ENCODE measurements at regions not wholly inside any gene's neighbourhood (a gene's known extent, or its start where the extent isn't known, plus 50 kb on each side); places are given as distances from the start of the nearest gene placed in this dataset.
"Not testable (repeated sequence)": the region's sequence is repeated elsewhere in the genome, so short reads cannot be mapped to it uniquely, and the experiment has no call there.

- H3K4me3 ChIP-seq: no peak overlapping the region
- ATAC-seq (replicated peaks in 6 of 8): peak in 5 of 8 experiments; percentile 70 to 85 (median 84)
- H3K27ac ChIP-seq: no peak overlapping the region
- H3K4me1 ChIP-seq (replicated peaks in 1 of 2): peaks cover 19 to 39% of the 10 kb centered on the region in 2 donors
- in situ Hi-C loops (cut with MboI; ENCODE audit: low pct_unique_long_range_greater_than_20kb in 2 of 9, low sequenced_read_pairs in 9 of 9, unreplicated experiment in 9 of 9): no loop called here
- WGBS, 10 experiments: 49 to 100% (median 58%) methylated on average over 1 to 5 of the region's 5 CpGs; no CpG with 5 or more reads in 1 of the 10 experiments
Observed at GRCh38 chr12:75764091-75764841, 252.9 kb upstream of the KRR1 start.

- WGBS, 10 experiments: 66 to 100% (median 85%) methylated on average over 3 to 7 of the region's 7 CpGs
- no peak overlapping the region for H3K27ac ChIP-seq
- in situ Hi-C loops (cut with MboI; ENCODE audit: low pct_unique_long_range_greater_than_20kb in 2 of 9, low sequenced_read_pairs in 9 of 9, unreplicated experiment in 9 of 9): no loop called here
- H3K4me1 ChIP-seq (replicated peaks in 1 of 2): peaks cover 15 to 51% of the 10 kb centered on the region in 2 donors
- ATAC-seq (replicated peaks in 6 of 8): peak in 2 of 8 experiments; percentile 6 to 9
- H3K4me3 ChIP-seq: no peak overlapping the region
Observed at GRCh38 chr12:75760573-75761294, 249.3 kb upstream of the KRR1 start.

GRCh38 chr12:75759842-75760572, 248.6 kb upstream of the KRR1 start:
- H3K27ac ChIP-seq: no peak overlapping the region
- 36 to 100% (median 86%) methylated on average over 2 to 3 of the region's 3 CpGs; no CpG with 5 or more reads in 3 of the 10 experiments for WGBS, 10 experiments
- peak in 7 of 8 experiments; percentile 46 to 96 (median 57) for ATAC-seq (replicated peaks in 6 of 8)
- in situ Hi-C loops (cut with MboI; ENCODE audit: low pct_unique_long_range_greater_than_20kb in 2 of 9, low sequenced_read_pairs in 9 of 9, unreplicated experiment in 9 of 9): no loop called here
- H3K4me3 ChIP-seq: no peak overlapping the region
- H3K4me1 ChIP-seq (replicated peaks in 1 of 2): peaks cover 11 to 47% of the 10 kb centered on the region in 2 donors

- H3K4me3 ChIP-seq: no peak overlapping the region
- H3K27ac ChIP-seq: no peak overlapping the region
- peaks cover 9 to 41% of the 10 kb centered on the region in 2 donors for H3K4me1 ChIP-seq (replicated peaks in 1 of 2)
- peak in 3 of 8 experiments; percentile 28 to 46 (median 35) for ATAC-seq (replicated peaks in 6 of 8)
- 70 to 100% (median 85%) methylated on average over 1 to 4 of the region's 4 CpGs for WGBS, 10 experiments
- in situ Hi-C loops (cut with MboI; ENCODE audit: low pct_unique_long_range_greater_than_20kb in 2 of 9, low sequenced_read_pairs in 9 of 9, unreplicated experiment in 9 of 9): no loop called here
Observed at GRCh38 chr12:75759196-75759595, 247.8 kb upstream of the KRR1 start.

- in situ Hi-C loops (cut with MboI; ENCODE audit: low pct_unique_long_range_greater_than_20kb in 2 of 9, low sequenced_read_pairs in 9 of 9, unreplicated experiment in 9 of 9): no loop called here
Observed at GRCh38 chr12:75756771-75757170, 245.4 kb upstream of the KRR1 start.

GRCh38 chr12:75756111-75756510, 244.7 kb upstream of the KRR1 start:
- no peak for ATAC-seq (replicated peaks in 6 of 8)
- no peak overlapping the region for H3K27ac ChIP-seq
- H3K4me3 ChIP-seq: no peak overlapping the region
- in situ Hi-C loops (cut with MboI; ENCODE audit: low pct_unique_long_range_greater_than_20kb in 2 of 9, low sequenced_read_pairs in 9 of 9, unreplicated experiment in 9 of 9): no loop called here
- H3K4me1 ChIP-seq (replicated peaks in 1 of 2): peaks cover 5 to 34% of the 10 kb centered on the region in 2 donors

More at GRCh38 chr12:75756771-75757170, 245.4 kb upstream of the KRR1 start:
- Histone ChIP-seq H3K4me3 (no peak overlapping the region), H3K4me1 (replicated peaks in 1 of 2) (peaks cover 5 to 36% of the 10 kb centered on the region in 2 donors), H3K27ac (no peak overlapping the region)
- peak in 2 of 8 experiments; percentile 44 to 55 for ATAC-seq (replicated peaks in 6 of 8)
- WGBS, 10 experiments: 71 to 100% (median 96%) methylated on average over 1 to 3 of the region's 3 CpGs; no CpG with 5 or more reads in 1 of the 10 experiments

GRCh38 chr12:75754698-75755097, 243.3 kb upstream of the KRR1 start:
- Histone ChIP-seq H3K4me3 (no peak overlapping the region), H3K27ac (no peak overlapping the region), H3K4me1 (replicated peaks in 1 of 2) (peaks cover under 1 to 20% of the 10 kb centered on the region in 2 donors)
- no peak for ATAC-seq (replicated peaks in 6 of 8)
- in situ Hi-C loops (cut with MboI; ENCODE audit: low pct_unique_long_range_greater_than_20kb in 2 of 9, low sequenced_read_pairs in 9 of 9, unreplicated experiment in 9 of 9): no loop called here

- no peak overlapping the region for H3K4me3 ChIP-seq
- no peak for ATAC-seq (replicated peaks in 6 of 8)
- 92 to 100% (median 100%) methylated on average over 1 of the region's 1 CpG; no CpG with 5 or more reads in 2 of the 10 experiments for WGBS, 10 experiments
- in situ Hi-C loops (cut with MboI; ENCODE audit: low pct_unique_long_range_greater_than_20kb in 2 of 9, low sequenced_read_pairs in 9 of 9, unreplicated experiment in 9 of 9): no loop called here
- H3K4me1 ChIP-seq (replicated peaks in 1 of 2): peaks cover 0 to 15% of the 10 kb centered on the region in 2 donors
- H3K27ac ChIP-seq: no peak overlapping the region
Observed at GRCh38 chr12:75754141-75754540, 242.7 kb upstream of the KRR1 start.

- Histone ChIP-seq H3K4me3 (no peak overlapping the region), H3K27ac (no peak overlapping the region), H3K4me1 (replicated peaks in 1 of 2) (peaks cover 0 to 12% of the 10 kb centered on the region in 2 donors)
- 61 to 100% (median 88%) methylated on average over 1 to 4 of the region's 4 CpGs for WGBS, 10 experiments
- in situ Hi-C loops (cut with MboI; ENCODE audit: low pct_unique_long_range_greater_than_20kb in 2 of 9, low sequenced_read_pairs in 9 of 9, unreplicated experiment in 9 of 9): no loop called here
- ATAC-seq (replicated peaks in 6 of 8): no peak
Observed at GRCh38 chr12:75751769-75752471, 240.5 kb upstream of the KRR1 start.

- ATAC-seq (replicated peaks in 6 of 8): peak in 3 of 8 experiments; percentile 59 to 93 (median 93)
- Histone ChIP-seq H3K4me3 (no peak overlapping the region), H3K27ac (no peak overlapping the region), H3K4me1 (replicated peaks in 1 of 2) (peaks cover 0 to 1% of the 10 kb centered on the region in 2 donors)
- in situ Hi-C loops (cut with MboI; ENCODE audit: low pct_unique_long_range_greater_than_20kb in 2 of 9, low sequenced_read_pairs in 9 of 9, unreplicated experiment in 9 of 9): no loop called here
- 3 to 92% (median 82%) methylated on average over 2 to 4 of the region's 4 CpGs for WGBS, 10 experiments
Observed at GRCh38 chr12:75750716-75751306, 239.4 kb upstream of the KRR1 start.

- WGBS, 10 experiments: no CpG with 5 or more reads among the region's 3 CpGs
- in situ Hi-C loops (cut with MboI; ENCODE audit: low pct_unique_long_range_greater_than_20kb in 2 of 9, low sequenced_read_pairs in 9 of 9, unreplicated experiment in 9 of 9); ATAC-seq (replicated peaks in 6 of 8); H3K4me3 ChIP-seq; H3K4me1 ChIP-seq (replicated peaks in 1 of 2); H3K27ac ChIP-seq: not testable (repeated sequence)
Observed at GRCh38 chr12:75748990-75749389, 237.6 kb upstream of the KRR1 start.

- Histone ChIP-seq H3K4me3 (no peak overlapping the region), H3K4me1 (replicated peaks in 1 of 2) (no peaks in the 10 kb centered on the region), H3K27ac (no peak overlapping the region)
- WGBS, 10 experiments: 70 to 100% (median 81%) methylated on average over 2 to 5 of the region's 6 CpGs; no CpG with 5 or more reads in 1 of the 10 experiments
- in situ Hi-C loops (cut with MboI; ENCODE audit: low pct_unique_long_range_greater_than_20kb in 2 of 9, low sequenced_read_pairs in 9 of 9, unreplicated experiment in 9 of 9): no loop called here
- ATAC-seq (replicated peaks in 6 of 8): no peak
Observed at GRCh38 chr12:75748136-75748535, 236.7 kb upstream of the KRR1 start.
